PC-9 (cell line): ENCODE measurements at regions not wholly inside any gene's neighbourhood (a gene's known extent, or its start where the extent isn't known, plus 50 kb on each side); places are given as distances from the start of the nearest gene placed in this dataset.

Experiments used
- BruUV-seq: library from RNA; stranded (reverse); fragments of 400-500 nt; replicated peaks from 2 replicates; lab custom pipeline; 2021; lab: Mats Ljungman, UMichigan
- CTCF ChIA-PET: fragments of 300-600 bp; sonication (Branson Sonifier 250); formaldehyde crosslinking; loops from one replicate; lab custom pipeline; 2022; ENCODE audit warnings: antibody characterized with exemption; lab: Charles Lee
- POLR2A ChIA-PET: fragments of 300-600 bp; sonication (Branson Sonifier 250); formaldehyde crosslinking; loops from one replicate; lab custom pipeline; 2022; ENCODE audit warnings: antibody characterized with exemption; ENCODE audit not compliant: unreplicated experiment; lab: Charles Lee
- DNase-seq, 2 experiments: peaks; one replicate each; pipeline versions ENCODE4 v3.0.0 to v3.0.0-alpha.2; 2015 to 2022; ENCODE audit warnings: mixed read lengths in 1 of 2
- H2AFZ ChIP-seq: fragments of 200-600 bp; sonication (generic); 2 replicates; pipeline ENCODE4 v1.8.1; 2017; ENCODE audit warnings: antibody characterized with exemption
- H3F3A ChIP-seq: fragments of 200-600 bp; sonication (generic); 2 replicates; pipeline ENCODE4 v1.8.1; 2017; ENCODE audit warnings: antibody characterized with exemption, mild to moderate bottlenecking, low read depth; ENCODE audit not compliant: insufficient read depth
- H3K27ac ChIP-seq: fragments of 200-600 bp; sonication (generic); 2 replicates; pipeline ENCODE4 v1.6.1; 2016; ENCODE audit warnings: mixed run types
- H3K27me3 ChIP-seq: fragments of 200-600 bp; sonication (generic); 2 replicates; pipeline ENCODE4 v1.6.1; 2016; ENCODE audit warnings: low read depth, mixed run types; ENCODE audit not compliant: insufficient read depth
- H3K36me3 ChIP-seq: fragments of 200-600 bp; sonication (generic); 2 replicates; pipeline ENCODE4 v1.6.1; 2016; ENCODE audit warnings: low read depth, mixed run types
- H3K4me1 ChIP-seq: fragments of 200-600 bp; sonication (generic); replicated peaks from 2 replicates; pipeline ENCODE4 v1.6.1; 2016; ENCODE audit warnings: mixed run types; ENCODE audit not compliant: insufficient read depth
- H3K4me2 ChIP-seq: fragments of 200-600 bp; sonication (generic); 2 replicates; pipeline ENCODE4 v1.6.1; 2017; ENCODE audit warnings: mixed run types
- H3K4me3 ChIP-seq: fragments of 200-600 bp; sonication (generic); 2 replicates; pipeline ENCODE4 v1.6.1; 2016; ENCODE audit warnings: mixed run types
- H3K79me2 ChIP-seq: fragments of 200-600 bp; sonication (generic); 2 replicates; pipeline ENCODE4 v1.6.1; 2017; ENCODE audit warnings: low read depth, mixed run types
- H3K9me2 ChIP-seq: fragments of 200-600 bp; sonication (generic); 2 replicates; pipeline ENCODE4 v1.8.1; 2017; ENCODE audit warnings: mild to moderate bottlenecking; ENCODE audit not compliant: insufficient read depth
- H3K9me3 ChIP-seq: fragments of 200-600 bp; sonication (generic); 2 replicates; pipeline ENCODE4 v1.8.1; 2016; ENCODE audit warnings: low read depth; ENCODE audit not compliant: insufficient read depth
- H4K20me1 ChIP-seq: fragments of 200-600 bp; sonication (generic); 2 replicates; pipeline ENCODE4 v1.8.1; 2017; ENCODE audit not compliant: insufficient read depth
- EZH2 ChIP-seq: fragments of 200-600 bp; sonication (generic); IDR thresholded peaks from 2 replicates; pipeline ENCODE4 v1.8.0; 2017; ENCODE audit warnings: antibody characterized with exemption, low read depth
- intact Hi-C: fragments of 100-400 bp; cut with micrococcal nuclease; formaldehyde crosslinking; loops from one replicate; pipeline ENCODE4 v1.10.0; 2022; ENCODE audit not compliant: unreplicated experiment
- TF ChIP-seq, protein P1 (sequence below): fragments of 200-600 bp; sonication (generic); conservative IDR thresholded peaks from 2 replicates; pipeline ENCODE4 v1.6.1; 2017; ENCODE audit warnings: mixed run types, antibody characterized with exemption, mild to moderate bottlenecking, moderate library complexity

DNA sequence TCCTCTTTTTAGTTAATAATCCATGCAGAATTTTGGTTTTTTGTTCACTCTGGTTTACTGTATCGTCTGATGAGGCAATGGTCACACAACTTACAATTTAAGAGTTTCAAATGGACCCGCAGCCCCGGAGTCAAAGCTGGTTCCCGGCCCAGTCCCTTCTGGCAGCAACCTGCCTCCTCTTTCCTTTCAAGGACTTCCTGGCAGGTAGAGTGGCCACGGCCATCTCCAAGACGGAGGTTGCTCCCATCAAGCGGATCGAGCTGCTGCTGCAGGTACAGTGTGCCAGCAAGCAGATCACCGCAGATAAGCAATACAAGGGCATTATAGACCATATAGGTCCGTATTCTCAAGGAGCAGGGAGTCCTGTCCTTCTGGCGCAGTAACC, 218.2 kb downstream of the GJA1 start:
- H3K4me3 ChIP-seq = no peak overlapping the region
- peaks cover 10% of the 10 kb centered on the region for H3K4me1 ChIP-seq
- no peaks in the 10 kb centered on the region for H3K9me2 ChIP-seq
- intact Hi-C loops = no loop called here
- H3F3A ChIP-seq = 0 out of 2 replicates have a peak, but pooled peaks cover 5% of the 10 kb centered on the region
- POLR2A ChIA-PET = no interaction called here
- no TSS peak for BruUV-seq
- H3K4me2 ChIP-seq = no peak overlapping the region
- H3K27me3 ChIP-seq = no peaks in the 10 kb centered on the region
- CTCF ChIA-PET = interaction anchor here (1.1 kb wide), 1 partner anchor 381 kb away, joined by 3 read pairs; no protein-coding TSS in a partner anchor
- H2AFZ ChIP-seq = no peak overlapping the region
- no peak for DNase-seq
- no peak overlapping the region for H3K27ac ChIP-seq
- no peak for TF ChIP-seq EZH2
- TF ChIP-seq, protein P1, sequence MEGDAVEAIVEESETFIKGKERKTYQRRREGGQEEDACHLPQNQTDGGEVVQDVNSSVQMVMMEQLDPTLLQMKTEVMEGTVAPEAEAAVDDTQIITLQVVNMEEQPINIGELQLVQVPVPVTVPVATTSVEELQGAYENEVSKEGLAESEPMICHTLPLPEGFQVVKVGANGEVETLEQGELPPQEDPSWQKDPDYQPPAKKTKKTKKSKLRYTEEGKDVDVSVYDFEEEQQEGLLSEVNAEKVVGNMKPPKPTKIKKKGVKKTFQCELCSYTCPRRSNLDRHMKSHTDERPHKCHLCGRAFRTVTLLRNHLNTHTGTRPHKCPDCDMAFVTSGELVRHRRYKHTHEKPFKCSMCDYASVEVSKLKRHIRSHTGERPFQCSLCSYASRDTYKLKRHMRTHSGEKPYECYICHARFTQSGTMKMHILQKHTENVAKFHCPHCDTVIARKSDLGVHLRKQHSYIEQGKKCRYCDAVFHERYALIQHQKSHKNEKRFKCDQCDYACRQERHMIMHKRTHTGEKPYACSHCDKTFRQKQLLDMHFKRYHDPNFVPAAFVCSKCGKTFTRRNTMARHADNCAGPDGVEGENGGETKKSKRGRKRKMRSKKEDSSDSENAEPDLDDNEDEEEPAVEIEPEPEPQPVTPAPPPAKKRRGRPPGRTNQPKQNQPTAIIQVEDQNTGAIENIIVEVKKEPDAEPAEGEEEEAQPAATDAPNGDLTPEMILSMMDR = no peak
- H3K36me3 ChIP-seq = no peaks in the 10 kb centered on the region
- H3K9me3 ChIP-seq = no peaks in the 10 kb centered on the region
- no peaks in the 10 kb centered on the region for H4K20me1 ChIP-seq
- no peaks in the 10 kb centered on the region for H3K79me2 ChIP-seq

DNA sequence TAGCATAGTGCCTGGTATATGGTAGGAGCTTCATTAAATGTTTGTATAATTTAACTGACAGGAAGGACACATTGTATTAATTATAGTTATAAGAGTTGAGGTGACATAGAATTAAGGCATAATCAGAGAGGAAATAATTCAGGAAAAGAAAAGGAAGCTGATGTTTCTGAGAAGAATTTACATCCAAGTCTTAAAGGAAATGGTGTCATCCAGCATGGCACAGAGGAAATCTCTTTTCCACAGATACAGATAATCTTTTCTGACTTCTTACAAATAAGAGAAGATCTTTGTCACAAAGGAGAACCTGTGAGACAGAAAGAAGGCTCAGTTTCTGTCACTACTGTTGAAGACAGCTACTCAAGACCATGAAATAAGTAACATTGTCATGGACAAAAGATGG, 222.5 kb downstream of the GJA1 start:
- TF ChIP-seq, protein P1 = no peak
- Histone ChIP-seq H3F3A (peaks cover 5% of the 10 kb centered on the region; the same call in 1 of the 2 replicates), H3K36me3 (no peaks in the 10 kb centered on the region), H4K20me1 (no peaks in the 10 kb centered on the region), H3K27ac (no peak overlapping the region), H3K27me3 (no peaks in the 10 kb centered on the region), H2AFZ (no peak overlapping the region), H3K79me2 (no peaks in the 10 kb centered on the region), H3K4me2 (no peak overlapping the region), H3K9me2 (no peaks in the 10 kb centered on the region), H3K4me3 (no peak overlapping the region), H3K9me3 (no peaks in the 10 kb centered on the region), H3K4me1 (peaks cover 7% of the 10 kb centered on the region)
- POLR2A ChIA-PET = interaction anchor here (0.6 kb wide), 1 partner anchor 86 kb away, joined by 7 read pairs; no protein-coding TSS in a partner anchor
- BruUV-seq = no TSS peak
- no peak for DNase-seq
- intact Hi-C loops = no loop called here
- CTCF ChIA-PET = no interaction called here

DNA sequence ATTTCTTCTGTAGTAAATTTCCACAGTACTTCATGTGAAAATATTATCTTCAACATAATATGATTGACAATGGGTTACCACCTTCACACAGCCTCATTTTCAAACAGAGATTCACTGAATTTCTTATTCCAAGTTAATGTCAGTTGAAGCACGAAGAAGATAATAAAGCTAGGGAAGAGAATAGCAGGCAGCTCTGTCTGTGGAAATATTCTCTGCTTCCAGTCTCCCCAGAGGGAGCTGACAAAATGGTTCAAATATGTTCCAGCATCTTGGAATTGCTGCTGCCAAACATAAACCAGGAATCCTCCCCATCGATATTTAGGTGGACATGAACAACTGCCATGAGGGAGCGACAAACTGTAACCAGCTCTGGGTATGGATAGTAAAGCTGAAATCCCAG, 224.8 kb downstream of the GJA1 start:
- Histone ChIP-seq H3K9me2 (no peaks in the 10 kb centered on the region), H4K20me1 (no peaks in the 10 kb centered on the region), H3F3A (no peaks in the 10 kb centered on the region; the same call in 1 of the 2 replicates), H3K27ac (no peak overlapping the region), H3K79me2 (no peaks in the 10 kb centered on the region), H3K9me3 (peaks cover 4% of the 10 kb centered on the region), H3K27me3 (no peaks in the 10 kb centered on the region), H3K4me1 (no peaks in the 10 kb centered on the region), H3K36me3 (no peaks in the 10 kb centered on the region), H3K4me2 (no peak overlapping the region), H2AFZ (no peak overlapping the region), H3K4me3 (no peak overlapping the region)
- TF ChIP-seq, protein P1 = no peak
- TF ChIP-seq EZH2 = no peak
- no TSS peak for BruUV-seq
- ChIA-PET CTCF (no interaction called here), POLR2A (no interaction called here)
- DNase-seq = no peak
- intact Hi-C loops = no loop called here
